ENCODE measurements at regions not wholly inside any gene's neighbourhood (a gene's known extent, or its start where the extent isn't known, plus 50 kb on each side); places are given as distances from the start of the nearest gene placed in this dataset.

- TF ChIP-seq POLR2AphosphoS5 (IDR thresholded peaks at IDR 0.05; ENCODE audit: low read depth) = no peak
- TF ChIP-seq CTCF (conservative IDR thresholded peaks at IDR 0.05; ENCODE audit: low read depth in 2 of 2) = no peak
- no peak for TF ChIP-seq EZH2phosphoT487 (IDR thresholded peaks at IDR 0.05; ENCODE audit: unreplicated experiment)
- no peak for TF ChIP-seq REST (IDR thresholded peaks at IDR 0.05; ENCODE audit: unreplicated experiment)
- TF ChIP-seq EZH2 (IDR thresholded peaks at IDR 0.05; ENCODE audit: low read depth, unreplicated experiment) = no peak
- no peak for TF ChIP-seq CREB1 (CRISPR knock-in tag; IDR thresholded peaks at IDR 0.05; ENCODE audit: low read depth)
- no peak for TF ChIP-seq STAT1 (IDR thresholded peaks at IDR 0.05; ENCODE audit: unreplicated experiment)
Measured at GRCh38 chr5:135724617-135725016, 109.8 kb upstream of the SLC25A48 start.
